Stimulated activated CD8-positive, alpha-beta memory T cell treated with anti-CD3 and anti-CD28 coated beads, Interleukin-7, amount 100 ng/mL, for 4 hours (primary cell): ENCODE measurements at regions not wholly inside any gene's neighbourhood (a gene's known extent, or its start where the extent isn't known, plus 50 kb on each side); places are given as distances from the start of the nearest gene placed in this dataset.

Source experiments
- DNase-seq, 2 donors: peaks; one replicate each; pipeline ENCODE4 v3.0.0-alpha.2; 2020; ENCODE audit warnings: low read depth in 2 of 2

GRCh38 chr15:79185199-79185598 lies 94.6 kb upstream of the RASGRF1 start:
- DNase-seq, result no peak

GRCh38 chr15:79184465-79184892 lies 93.9 kb upstream of the RASGRF1 start:
- peak; percentile 30 to 34 for DNase-seq

GRCh38 chr15:79180318-79180717 lies 89.7 kb upstream of the RASGRF1 start:
- no peak for DNase-seq

GRCh38 chr15:79179597-79179996 lies 89.0 kb upstream of the RASGRF1 start:
- DNase-seq, result no peak

GRCh38 chr15:79179108-79179561 lies 88.6 kb upstream of the RASGRF1 start:
- DNase-seq, result no peak

GRCh38 chr15:79178594-79178993 lies 88.0 kb upstream of the RASGRF1 start:
- DNase-seq, result no peak

GRCh38 chr15:79176151-79176550 lies 85.6 kb upstream of the RASGRF1 start:
- no peak for DNase-seq

GRCh38 chr15:79172801-79173460 lies 82.4 kb upstream of the RASGRF1 start:
- DNase-seq, result no peak

GRCh38 chr15:79172032-79172481 lies 81.5 kb upstream of the RASGRF1 start:
- no peak for DNase-seq

- DNase-seq, result no peak
These were observed 80.9 kb upstream of the RASGRF1 start for GRCh38 chr15:79171320-79172031.

- no peak for DNase-seq
These were observed 79.7 kb upstream of the RASGRF1 start for GRCh38 chr15:79170256-79170664.

- DNase-seq, result no peak
These were observed 79.0 kb upstream of the RASGRF1 start for GRCh38 chr15:79169526-79170133.

GRCh38 chr15:79168922-79169456 lies 78.4 kb upstream of the RASGRF1 start:
- no peak for DNase-seq

GRCh38 chr15:79167776-79168175 lies 77.2 kb upstream of the RASGRF1 start:
- no peak for DNase-seq

GRCh38 chr15:79166311-79166955 lies 75.9 kb upstream of the RASGRF1 start:
- no peak for DNase-seq

GRCh38 chr15:79164465-79164864 lies 73.9 kb upstream of the RASGRF1 start:
- DNase-seq, result no peak

- no peak for DNase-seq
These were observed 73.5 kb upstream of the RASGRF1 start for GRCh38 chr15:79164043-79164442.

- no peak for DNase-seq
These were observed 72.8 kb upstream of the RASGRF1 start for GRCh38 chr15:79163395-79163794.

GRCh38 chr15:79161837-79162508 lies 71.4 kb upstream of the RASGRF1 start:
- DNase-seq, result no peak

GRCh38 chr15:79160211-79160610 lies 69.6 kb upstream of the RASGRF1 start:
- DNase-seq, result no peak
